MCF 10A (cell line): ENCODE measurements at regions not wholly inside any gene's neighbourhood (a gene's known extent, or its start where the extent isn't known, plus 50 kb on each side); places are given as distances from the start of the nearest gene placed in this dataset.

Experiments
- BruUV-seq: library from RNA; stranded (reverse); fragments of 400-500 nt; replicated peaks from 2 replicates; lab custom pipeline; 2021; lab: Mats Ljungman, UMichigan
- CTCF ChIA-PET: fragments of 300-600 bp; sonication (Branson Sonifier 250); formaldehyde crosslinking; extraction: SDS; loops from one replicate; lab custom pipeline; 2021; ENCODE audit warnings: antibody characterized with exemption, inconsistent platforms; lab: Yijun Ruan, JAX
- POLR2A ChIA-PET: fragments of 300-600, 350-650 bp; sonication (Branson Sonifier 250); formaldehyde crosslinking; extraction: SDS; loops from one replicate; lab custom pipeline; 2020; ENCODE audit warnings: antibody characterized with exemption, inconsistent platforms; lab: Yijun Ruan, JAX
- DNase-seq: peaks from one replicate; pipeline ENCODE4 v3.0.0-alpha.2; 2018; ENCODE audit not compliant: unreplicated experiment
- H3K27ac Mint-ChIP-seq: one replicate; pipeline ENCODE4 v1.8.0; 2022; ENCODE audit warnings: mild to moderate bottlenecking, low read depth, mixed read lengths; ENCODE audit not compliant: unreplicated experiment
- H3K27me3 Mint-ChIP-seq: one replicate; pipeline ENCODE4 v1.8.0; 2022; ENCODE audit warnings: mixed read lengths; ENCODE audit not compliant: insufficient read depth, unreplicated experiment
- H3K36me3 Mint-ChIP-seq: one replicate; pipeline ENCODE4 v1.8.0; 2022; ENCODE audit warnings: mild to moderate bottlenecking, moderate library complexity, mixed read lengths; ENCODE audit not compliant: insufficient read depth, unreplicated experiment
- H3K4me1 Mint-ChIP-seq: one replicate; pipeline ENCODE4 v1.8.0; 2022; ENCODE audit warnings: mixed read lengths; ENCODE audit not compliant: insufficient read depth, unreplicated experiment
- H3K4me3 Mint-ChIP-seq: one replicate; pipeline ENCODE4 v1.8.0; 2022; ENCODE audit warnings: mild to moderate bottlenecking, moderate library complexity, mixed read lengths; ENCODE audit not compliant: unreplicated experiment
- H3K9me3 Mint-ChIP-seq: one replicate; pipeline ENCODE4 v1.8.0; 2022; ENCODE audit warnings: mixed read lengths; ENCODE audit not compliant: unreplicated experiment
- CTCF ChIP-seq: fragments of 200-600 bp; IDR thresholded peaks from one replicate; pipeline ENCODE4 v1.8.0; 2022; ENCODE audit warnings: antibody characterized with exemption, mild to moderate bottlenecking; ENCODE audit not compliant: unreplicated experiment
- intact Hi-C: fragments of 100-400 bp; cut with micrococcal nuclease; formaldehyde crosslinking; loops from 2 replicates; pipeline ENCODE4 v1.14.1; 2022

DNA sequence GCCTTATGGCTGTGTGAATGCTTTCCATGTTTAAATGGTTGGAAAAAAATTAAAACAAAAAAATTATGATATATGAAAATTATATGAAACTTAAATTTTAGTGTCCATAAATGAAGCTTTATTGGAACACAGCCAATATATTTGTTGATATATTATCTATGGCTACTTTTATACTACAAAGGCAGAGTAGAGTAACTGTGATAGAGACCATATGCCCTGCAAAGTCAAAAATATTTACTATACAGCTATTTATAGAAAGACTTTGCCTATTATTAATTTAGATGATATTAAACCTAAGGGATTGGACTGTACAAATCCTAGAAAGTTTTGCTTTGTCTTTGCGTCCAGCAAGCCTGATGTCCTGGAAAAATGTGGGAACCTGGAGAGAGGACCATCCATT, 518.3 kb upstream of the JAG1 start:
- no peak for TF ChIP-seq CTCF
- Mint-ChIP-seq H3K4me1 (peaks cover 17% of the 10 kb centered on the region), H3K9me3 (peaks cover 6% of the 10 kb centered on the region), H3K36me3 (no peaks in the 10 kb centered on the region), H3K27me3 (no peaks in the 10 kb centered on the region), H3K27ac (no peak overlapping the region), H3K4me3 (no peak overlapping the region)
- ChIA-PET POLR2A (no interaction called here), CTCF (interaction anchor here (0.5 to 1.4 kb wide), 2 partner anchors 17 to 338 kb away, joined by 3 to 4 read pairs; no protein-coding TSS in a partner anchor)
- no peak for DNase-seq
- BruUV-seq, result no TSS peak
- intact Hi-C loops, result no loop called here

DNA sequence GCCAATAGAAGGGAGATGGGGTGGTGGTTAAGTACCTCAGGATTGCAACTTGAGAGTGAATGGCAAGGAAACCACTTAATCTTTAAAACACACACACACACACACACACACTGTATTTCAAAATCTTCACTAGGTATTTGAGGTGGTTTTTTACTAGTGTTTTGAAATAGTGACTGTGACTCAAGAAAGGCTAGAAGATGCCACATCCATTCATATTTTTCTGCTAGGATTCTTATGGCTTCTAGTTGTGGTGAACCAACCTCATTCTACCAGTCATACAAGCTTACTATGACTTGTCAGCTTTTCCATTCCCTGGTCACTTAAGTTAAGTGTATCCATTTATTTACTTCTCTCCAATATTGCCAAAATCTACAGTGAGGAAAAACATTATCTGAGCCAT, 519.4 kb upstream of the JAG1 start:
- no TSS peak for BruUV-seq
- CTCF ChIA-PET, result interaction anchor here (0.5 to 1.4 kb wide), 4 partner anchors 12 to 556 kb away, joined by 3 to 6 read pairs (median 4); no protein-coding TSS in a partner anchor
- no peaks in the 10 kb centered on the region for H3K36me3 Mint-ChIP-seq

DNA sequence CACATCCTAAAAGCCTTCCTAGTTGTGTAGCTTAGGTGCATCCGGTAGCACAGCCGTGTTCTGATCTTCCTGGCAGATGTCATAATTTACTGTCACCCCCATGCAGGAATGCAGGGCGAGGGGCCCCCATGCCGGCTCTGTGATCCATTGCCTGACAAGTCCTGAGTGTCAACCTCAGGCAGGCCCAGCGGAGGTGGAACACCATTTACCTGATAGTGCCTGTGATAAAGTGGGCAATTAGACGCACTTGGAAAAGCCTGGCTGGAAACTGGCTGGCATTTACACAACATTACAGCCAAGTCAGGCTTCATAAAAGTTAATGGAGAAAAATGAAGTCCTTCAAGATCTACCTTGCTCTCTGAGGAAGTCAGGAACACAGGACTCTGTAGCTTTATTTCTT, 521.4 kb upstream of the JAG1 start:
- Mint-ChIP-seq H3K36me3 (no peaks in the 10 kb centered on the region), H3K9me3 (peaks cover 6% of the 10 kb centered on the region), H3K27ac (peak overlapping the region; percentile 28), H3K4me1 (peaks cover 22% of the 10 kb centered on the region), H3K4me3 (no peak overlapping the region), H3K27me3 (no peaks in the 10 kb centered on the region)
- intact Hi-C loops, result no loop called here
- DNase-seq, result no peak
- no peak for TF ChIP-seq CTCF
- BruUV-seq, result no TSS peak
- ChIA-PET CTCF (interaction anchor here (0.6 to 3.2 kb wide), 6 partner anchors 10 to 717 kb away, joined by 3 to 14 read pairs (median 3); no protein-coding TSS in a partner anchor), POLR2A (interaction anchor here (0.6 to 2.5 kb wide), 7 partner anchors 11 to 524 kb away, joined by 3 to 18 read pairs (median 6); no protein-coding TSS in a partner anchor)

More for the DNA sequence above, 519.4 kb upstream of the JAG1 start:
- H3K4me1 Mint-ChIP-seq, result peaks cover 17% of the 10 kb centered on the region
- H3K27ac Mint-ChIP-seq, result no peak overlapping the region
- H3K4me3 Mint-ChIP-seq, result no peak overlapping the region
- H3K9me3 Mint-ChIP-seq, result peaks cover 6% of the 10 kb centered on the region
- POLR2A ChIA-PET, result interaction anchor here (0.6 to 1.2 kb wide), 3 partner anchors 8 to 78 kb away, joined by 3 to 6 read pairs (median 3); no protein-coding TSS in a partner anchor
- no peak for TF ChIP-seq CTCF
- intact Hi-C loops, result no loop called here
- no peaks in the 10 kb centered on the region for H3K27me3 Mint-ChIP-seq
- no peak for DNase-seq

- DNase-seq, result peak; percentile 46
- peak overlapping the region; percentile 28 for H3K27ac Mint-ChIP-seq
- intact Hi-C loops, result no loop called here
- BruUV-seq, result TSS peak; percentile 86
- no peaks in the 10 kb centered on the region for H3K27me3 Mint-ChIP-seq
- TF ChIP-seq CTCF, result no peak
- ChIA-PET CTCF (interaction anchor here (0.6 to 3.2 kb wide), 5 partner anchors 9 to 716 kb away, joined by 3 to 14 read pairs (median 4); no protein-coding TSS in a partner anchor), POLR2A (interaction anchor here (1.1 to 2.5 kb wide), 7 partner anchors 11 to 598 kb away, joined by 3 to 18 read pairs (median 6); no protein-coding TSS in a partner anchor)
- no peaks in the 10 kb centered on the region for H3K36me3 Mint-ChIP-seq
- no peaks in the 10 kb centered on the region for H3K9me3 Mint-ChIP-seq
- H3K4me3 Mint-ChIP-seq, result peak overlapping the region; percentile 1
- H3K4me1 Mint-ChIP-seq, result peaks cover 22% of the 10 kb centered on the region
These were observed 522.2 kb upstream of the JAG1 start for GRCh38 chr20:11195899-11196558.
